ENCODE measurements at regions not wholly inside any gene's neighbourhood (a gene's known extent, or its start where the extent isn't known, plus 50 kb on each side); places are given as distances from the start of the nearest gene placed in this dataset.

GRCh38 chr4:152079079-152079478 lies 318.3 kb upstream of the GATB start:
- TF ChIP-seq RAD21 (IDR thresholded peaks at IDR 0.05; ENCODE audit: low read depth) = no peak
- TF ChIP-seq EP300 (IDR thresholded peaks at IDR 0.05; ENCODE audit: borderline replicate concordance) = no peak
- no peak for TF ChIP-seq TAF1 (IDR thresholded peaks at IDR 0.05; ENCODE audit: low read depth)
- no peak for TF ChIP-seq USF1 (IDR thresholded peaks at IDR 0.05)
- TF ChIP-seq FOXM1 (IDR thresholded peaks at IDR 0.05; ENCODE audit: borderline replicate concordance, low read depth) = no peak
- no peak for TF ChIP-seq EGR1 (IDR thresholded peaks at IDR 0.05)
- TF ChIP-seq TEAD4 (IDR thresholded peaks at IDR 0.05) = no peak
- TF ChIP-seq CEBPB (IDR thresholded peaks at IDR 0.05) = no peak
